H4 (cell line): ENCODE measurements at regions not wholly inside any gene's neighbourhood (a gene's known extent, or its start where the extent isn't known, plus 50 kb on each side); places are given as distances from the start of the nearest gene placed in this dataset.
"Not testable (repeated sequence)": the region's sequence is repeated elsewhere in the genome, so short reads cannot be mapped to it uniquely, and the experiment has no call there.

Source experiments
- DNase-seq: peaks from one replicate; pipeline ENCODE4 v3.0.0-alpha.2; 2015; ENCODE audit warnings: low spot score

DNA sequence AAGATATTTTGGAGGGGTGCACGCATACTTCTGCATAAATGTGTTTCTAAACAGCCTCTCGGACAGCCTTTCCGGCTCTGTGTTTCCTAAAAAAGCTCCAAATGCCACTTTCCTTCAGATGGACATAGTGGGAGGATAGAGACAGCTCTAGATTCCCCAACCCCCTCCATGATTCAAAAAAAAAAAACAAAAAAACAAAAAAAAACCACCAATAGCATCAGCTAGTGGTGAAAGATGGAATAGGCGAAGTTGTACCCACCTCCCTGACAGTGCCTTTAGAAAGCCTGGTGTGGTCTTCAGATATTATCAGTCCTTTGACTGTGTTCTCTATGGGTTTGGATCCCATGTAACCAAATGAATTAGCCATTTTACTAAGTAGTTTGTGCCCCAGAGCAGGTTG is 94.1 kb downstream of the PHETA1 start:
- DNase-seq, result no peak

DNA sequence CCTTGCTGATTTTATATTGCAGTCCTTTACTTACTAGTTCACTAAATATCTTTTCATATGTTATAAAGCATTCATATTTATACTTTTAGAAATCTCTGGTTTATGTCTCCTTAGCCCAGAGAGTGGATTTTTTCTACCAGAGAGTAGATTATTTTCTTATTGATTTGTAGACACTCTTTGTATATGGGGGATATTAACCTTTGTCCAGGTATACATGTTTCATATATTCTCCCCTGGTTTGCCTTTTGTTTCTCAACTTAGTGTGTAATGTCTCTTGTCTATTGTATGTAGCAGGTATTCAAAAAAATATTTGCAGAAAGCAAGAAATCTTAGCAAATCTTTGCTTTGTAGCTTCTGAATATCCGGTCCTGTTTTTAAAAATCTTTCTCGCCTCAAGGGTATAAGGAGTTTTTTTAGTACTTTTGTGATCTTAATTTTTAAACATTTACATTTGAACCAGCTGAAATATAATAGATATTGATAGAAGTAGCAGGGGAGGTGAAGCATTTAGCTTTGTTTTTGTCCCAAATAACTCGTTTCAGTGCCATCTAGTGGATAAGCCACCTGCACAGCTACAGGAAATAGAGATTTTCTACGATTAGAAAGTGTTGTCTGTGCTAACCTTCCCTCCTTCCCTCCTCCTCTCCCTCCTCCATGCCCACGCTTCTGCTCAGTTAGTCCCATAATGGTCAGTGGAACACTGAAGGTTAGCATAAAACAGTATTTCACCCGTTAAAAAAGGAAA is 97.0 kb downstream of the PHETA1 start:
- no peak for DNase-seq

DNA sequence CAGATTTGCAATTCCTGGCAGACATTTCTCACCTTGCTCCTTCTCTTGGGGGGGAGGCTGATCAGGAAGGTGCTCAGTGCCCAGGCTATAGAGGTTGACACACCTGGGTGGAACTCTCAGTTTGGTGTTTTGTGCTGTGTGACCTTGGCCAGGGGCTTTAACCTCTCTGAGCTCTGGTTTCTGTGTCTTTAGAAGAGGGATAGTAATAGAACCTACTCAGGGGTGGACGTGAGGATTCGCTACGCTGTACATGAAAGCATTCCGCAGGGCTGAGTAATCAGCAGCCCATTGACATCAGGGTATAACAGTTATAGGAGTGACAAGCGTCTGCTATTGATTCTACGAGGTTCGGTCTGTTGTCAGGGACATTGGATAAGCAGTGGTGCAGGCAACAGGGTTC is 98.1 kb downstream of the PHETA1 start:
- DNase-seq, result no peak

DNA sequence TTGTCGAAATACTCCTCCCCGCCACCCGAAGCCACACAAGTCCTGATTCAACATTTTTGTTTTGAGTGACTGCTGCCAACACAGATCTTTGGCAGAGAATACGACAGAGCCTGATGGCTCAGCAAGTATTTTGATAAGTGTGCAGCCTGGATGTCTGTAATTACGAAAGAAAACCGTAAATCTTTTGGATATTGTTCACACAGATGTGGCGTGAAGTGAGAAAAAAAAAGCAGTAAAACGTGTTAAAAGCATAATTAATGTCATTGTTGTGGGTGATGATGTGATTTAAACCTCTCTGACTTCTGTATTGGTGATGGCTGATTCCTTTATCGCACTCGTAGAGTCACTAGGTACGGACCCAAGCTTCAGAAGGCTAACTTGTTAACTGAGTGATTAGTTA is 98.7 kb downstream of the PHETA1 start:
- no peak for DNase-seq

DNA sequence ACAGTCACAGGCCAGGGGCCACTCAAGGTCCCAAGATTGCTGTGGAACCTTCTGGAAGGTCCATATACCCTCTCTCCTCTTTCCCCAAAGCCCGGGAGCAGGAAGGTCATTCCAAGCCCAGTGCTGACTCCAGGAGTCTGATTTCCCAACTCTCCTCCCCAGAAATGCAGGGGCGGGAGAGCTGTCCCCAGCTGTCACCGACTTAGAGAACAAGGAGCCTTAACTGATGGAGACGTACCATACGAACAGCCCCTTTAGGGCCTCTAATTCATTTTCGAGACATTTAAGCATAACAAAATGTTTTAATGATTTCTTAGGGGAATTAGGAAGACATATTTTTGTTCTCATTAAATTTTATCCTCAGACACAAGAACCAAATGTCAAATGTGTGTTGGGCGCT is 99.2 kb downstream of the PHETA1 start:
- no peak for DNase-seq

DNA sequence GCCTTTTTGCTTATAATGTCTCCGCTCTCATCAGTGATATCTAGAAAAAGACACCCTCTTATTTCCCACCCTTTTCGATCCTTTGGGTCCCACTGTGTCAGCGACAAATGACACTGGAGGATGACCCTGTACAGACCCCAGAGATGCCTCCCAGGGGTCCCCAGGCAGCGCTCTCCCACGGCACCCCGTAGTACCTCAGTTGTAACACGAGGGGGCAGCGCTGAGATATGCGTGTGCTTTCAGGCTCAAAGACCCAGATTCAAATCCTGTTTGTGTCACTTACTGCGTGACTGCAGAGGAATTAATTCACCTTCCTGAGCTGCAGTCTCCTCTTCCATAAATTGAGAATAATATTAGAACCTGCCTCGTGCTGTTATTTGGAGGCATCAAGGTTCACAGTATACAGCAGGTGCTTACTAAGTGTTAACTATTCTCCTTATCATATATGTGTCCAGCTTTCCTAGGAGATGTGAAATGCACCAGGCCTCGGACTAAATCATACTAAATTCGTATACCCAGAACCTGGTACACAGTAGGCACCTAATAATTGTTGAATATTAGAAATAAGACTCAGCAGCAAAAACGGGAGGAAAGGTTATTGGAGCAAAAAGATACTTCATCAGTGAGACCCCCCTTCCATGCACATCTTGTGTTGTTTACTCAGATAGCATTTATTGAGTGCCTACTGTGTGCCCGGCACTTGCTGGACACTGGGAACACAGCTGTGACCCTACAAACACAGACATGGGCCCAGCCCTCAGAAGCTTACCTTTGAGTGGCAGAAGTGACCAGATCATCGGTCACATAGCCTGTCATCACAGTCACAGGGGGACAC is 99.9 kb downstream of the PHETA1 start:
- no peak for DNase-seq

DNA sequence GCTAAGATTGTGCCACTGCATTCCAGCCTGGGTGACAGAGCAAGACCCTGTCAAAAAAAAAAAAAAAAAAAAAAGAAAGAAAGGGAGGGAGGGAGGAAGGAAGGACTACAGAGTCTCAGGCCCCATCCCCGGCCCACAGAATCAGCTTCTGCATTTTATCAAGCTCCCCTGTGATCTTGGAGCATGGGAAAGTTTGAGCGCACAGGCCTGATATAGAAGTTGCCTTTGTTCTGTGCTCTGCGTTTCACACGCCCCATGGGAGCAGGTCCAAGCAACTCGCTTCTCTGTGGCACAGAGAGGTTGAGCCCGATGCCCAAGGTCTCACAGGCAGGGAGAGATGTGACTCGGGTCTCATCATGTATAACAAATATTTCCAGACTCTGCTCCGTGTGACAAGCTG is 101.8 kb downstream of the PHETA1 start:
- no peak for DNase-seq

DNA sequence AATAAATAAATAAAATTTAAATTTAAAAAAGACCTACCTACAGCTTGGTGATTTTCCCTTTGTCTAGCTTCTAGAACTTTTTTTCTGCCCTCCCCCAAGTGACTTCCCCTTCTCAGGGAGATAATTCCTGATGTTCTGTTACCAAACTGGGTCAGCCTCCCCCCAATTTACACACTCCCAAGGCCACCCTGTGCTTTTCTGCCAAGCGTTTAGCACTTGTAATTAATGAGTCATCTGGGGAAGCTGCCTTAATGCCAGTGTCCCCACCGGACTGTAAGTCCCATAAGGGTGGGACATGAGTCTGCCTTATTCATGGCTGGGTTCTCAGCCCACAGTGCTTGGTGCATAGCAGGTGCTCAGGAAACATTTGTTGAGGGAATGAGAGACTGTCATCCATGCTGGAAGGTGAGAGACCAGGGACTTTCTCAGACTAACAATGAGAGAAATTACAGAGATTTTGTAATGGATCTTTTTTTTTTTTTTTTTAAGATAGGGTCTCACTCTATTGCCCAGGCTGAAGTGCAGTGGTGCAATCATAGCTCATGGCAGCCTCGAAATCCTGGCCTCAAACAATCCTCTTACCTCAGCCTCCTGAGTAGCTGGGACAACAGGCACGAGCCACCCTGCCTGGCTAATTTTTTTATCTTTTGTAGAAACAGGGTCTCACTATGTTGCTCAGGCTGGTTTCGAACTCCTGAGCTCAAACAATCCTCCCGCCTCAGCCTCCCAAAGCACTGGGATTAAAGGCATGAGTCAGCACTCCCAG is 106.8 kb downstream of the PHETA1 start:
- no peak for DNase-seq

GRCh38 chr12:111260732-111261131 is 108.2 kb downstream of the PHETA1 start:
- DNase-seq, result no peak

DNA sequence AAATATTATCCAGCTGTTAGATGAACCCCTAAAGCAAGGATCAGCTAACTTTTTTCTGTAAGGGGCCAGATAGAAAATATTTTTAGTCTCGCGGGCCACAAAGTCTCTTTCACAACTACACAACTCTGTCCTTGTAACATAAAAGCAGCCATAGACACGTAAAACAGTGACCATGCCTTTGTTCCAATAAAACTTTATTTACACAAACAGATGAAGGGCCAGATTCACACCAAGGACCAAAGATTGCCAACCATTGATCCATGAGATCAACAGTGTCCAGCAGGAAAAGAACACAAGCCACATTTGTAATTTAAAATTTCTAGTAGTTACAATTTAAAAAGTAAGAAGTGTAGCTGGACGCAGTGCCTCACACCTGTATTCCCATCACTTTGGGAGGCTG is 109.7 kb downstream of the PHETA1 start:
- DNase-seq, result no peak

DNA sequence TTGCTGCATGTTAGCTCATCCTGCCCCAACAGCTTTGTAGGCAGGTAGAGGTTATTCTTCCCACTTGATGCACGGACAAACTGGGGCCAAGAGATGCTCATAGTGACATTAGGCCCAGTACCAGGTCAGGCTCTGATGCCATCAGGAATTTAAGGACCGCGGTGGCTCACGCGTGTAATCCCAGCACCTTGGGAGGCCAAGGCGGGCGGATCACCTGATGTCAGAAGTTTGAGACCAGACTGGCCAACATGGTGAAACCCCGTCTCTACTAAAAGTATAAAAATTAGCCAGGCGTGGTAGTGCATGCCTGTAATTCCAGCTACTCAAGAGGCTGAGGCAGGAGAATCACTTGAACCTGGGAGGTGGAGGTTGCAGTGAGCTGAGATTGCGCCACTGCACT is 110.8 kb downstream of the PHETA1 start:
- not testable (repeated sequence) for DNase-seq

GRCh38 chr12:111257435-111257902 is 111.4 kb downstream of the PHETA1 start:
- DNase-seq, result no peak

GRCh38 chr12:111256629-111257434 is 112.1 kb downstream of the PHETA1 start:
- no peak for DNase-seq

GRCh38 chr12:111255261-111255660 is 113.6 kb downstream of the PHETA1 start:
- DNase-seq, result no peak

- no peak for DNase-seq
These were observed 114.8 kb downstream of the PHETA1 start for GRCh38 chr12:111254106-111254505.

- DNase-seq, result no peak
These were observed 115.7 kb downstream of the PHETA1 start for GRCh38 chr12:111253213-111253612.

DNA sequence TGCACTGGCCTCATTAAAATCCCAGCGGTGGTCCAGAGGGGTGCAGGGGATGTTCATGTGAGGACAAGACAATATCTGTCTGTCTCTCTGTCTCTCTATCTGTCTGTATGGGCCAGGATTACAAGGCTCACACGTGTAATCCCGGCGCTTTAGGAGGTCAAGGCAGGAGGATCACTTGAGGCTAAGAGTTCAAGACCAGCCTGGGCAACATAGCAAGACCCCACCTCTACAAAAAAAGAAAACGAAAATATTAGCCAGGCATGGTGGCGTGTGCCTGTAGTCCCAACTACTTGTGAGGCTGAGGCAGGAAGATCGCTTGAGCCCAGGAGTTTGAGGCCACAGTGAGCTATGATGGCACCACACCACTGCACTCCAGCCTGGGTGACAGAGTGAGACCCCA is 117.1 kb downstream of the PHETA1 start:
- no peak for DNase-seq

DNA sequence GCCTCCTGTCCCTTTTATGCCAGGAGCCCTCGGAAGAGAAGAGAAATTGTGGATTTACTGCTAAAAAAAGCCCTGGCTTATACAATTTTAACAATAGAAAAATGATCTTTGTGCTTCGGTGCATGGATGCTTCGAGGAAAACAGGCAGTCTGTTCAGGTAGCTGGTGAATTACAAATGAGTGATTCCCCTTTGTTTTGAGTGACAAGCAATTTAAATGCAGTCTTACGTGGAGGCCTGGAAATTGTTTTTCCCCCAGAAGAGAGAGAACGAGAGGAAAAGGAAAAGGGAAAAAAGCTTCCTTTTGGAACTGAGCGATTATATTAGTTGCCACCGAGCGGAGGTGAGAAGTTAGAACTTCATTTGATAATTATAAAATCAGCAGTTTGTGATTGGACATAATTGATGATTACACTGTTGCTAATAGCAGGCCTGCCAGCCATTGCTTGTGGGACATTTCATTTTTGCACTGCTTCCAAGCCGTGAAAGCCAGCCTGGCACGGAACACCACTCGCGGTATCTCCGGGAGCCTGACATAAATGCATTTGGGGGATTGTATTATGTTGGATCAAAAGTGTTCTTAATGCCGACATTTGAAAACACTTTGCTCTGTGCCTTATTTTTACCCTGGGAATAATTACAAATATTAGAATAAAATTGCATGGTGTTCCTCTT is 117.7 kb downstream of the PHETA1 start:
- no peak for DNase-seq

DNA sequence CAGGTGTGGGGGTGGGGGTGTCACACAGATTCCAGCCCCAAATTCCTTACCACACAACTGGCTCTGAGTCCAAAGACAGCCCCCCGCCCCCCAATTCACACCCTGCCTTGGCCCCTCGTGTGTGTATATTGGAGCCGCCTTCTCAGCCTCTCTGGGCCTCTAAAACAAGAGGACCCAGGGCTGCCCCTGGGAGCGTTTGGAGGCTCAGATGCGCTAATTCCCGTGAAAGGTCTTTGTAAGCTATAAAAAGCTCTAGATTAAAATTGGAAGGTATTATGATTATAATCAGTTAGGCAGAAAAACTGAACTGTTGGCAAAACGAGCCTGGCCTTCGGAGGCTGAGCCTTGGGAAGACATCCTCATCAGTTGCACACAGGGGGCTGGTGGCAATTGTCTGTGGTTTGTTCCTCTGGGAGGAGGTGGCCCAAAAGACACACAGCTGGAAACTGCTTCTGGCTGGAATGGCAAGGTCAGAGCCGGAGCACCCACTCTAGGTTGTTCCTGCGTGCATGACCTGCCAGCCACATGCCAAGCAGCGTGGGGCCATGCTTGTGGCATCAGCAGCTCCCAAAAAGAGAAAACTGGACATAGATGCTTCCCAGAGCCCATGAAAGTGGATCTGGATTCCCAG is 118.5 kb downstream of the PHETA1 start:
- DNase-seq, result no peak

- no peak for DNase-seq
These were observed 119.1 kb downstream of the PHETA1 start for GRCh38 chr12:111249757-111250156.

DNA sequence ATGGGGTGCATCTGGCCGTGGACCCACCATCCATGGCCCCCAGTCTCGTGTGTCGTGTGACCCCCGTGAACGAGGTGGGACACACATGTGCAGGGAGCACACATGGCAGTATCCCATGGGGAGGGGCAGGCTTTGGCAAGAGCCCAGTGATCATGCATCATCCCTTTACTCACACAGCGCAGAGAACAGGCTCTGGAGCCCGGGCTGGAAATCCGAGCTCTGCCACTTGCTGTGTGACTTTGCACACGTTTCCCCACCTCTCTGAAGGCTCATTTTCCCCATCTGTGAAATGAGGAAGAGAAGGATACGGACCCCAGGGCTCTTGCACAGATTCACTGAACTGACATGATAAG is 119.9 kb downstream of the PHETA1 start:
- DNase-seq, result no peak
